Hippocampal formation (tissue), 2 donors: ENCODE measurements at regions not wholly inside any gene's neighbourhood (a gene's known extent, or its start where the extent isn't known, plus 50 kb on each side); places are given as distances from the start of the nearest gene placed in this dataset.
"Not testable (repeated sequence)": the region's sequence is repeated elsewhere in the genome, so short reads cannot be mapped to it uniquely, and the experiment has no call there.

Source experiments
- DNase-seq, 2 donors: peaks; one replicate each; lab custom pipeline; 2025; lab: John Stamatoyannopoulos, UW

- no peak for DNase-seq
Observed at GRCh38 chr5:82551192-82551591, 273.0 kb upstream of the RPS23 start.

GRCh38 chr5:82549263-82549662 lies 271.1 kb upstream of the RPS23 start:
- no peak for DNase-seq

GRCh38 chr5:82544004-82544403 lies 265.9 kb upstream of the RPS23 start:
- no peak for DNase-seq

- DNase-seq = no peak
Observed at GRCh38 chr5:82540301-82540700, 262.1 kb upstream of the RPS23 start.

GRCh38 chr5:82538339-82539034 lies 260.3 kb upstream of the RPS23 start:
- DNase-seq = no peak

- no peak for DNase-seq
Observed at GRCh38 chr5:82537687-82538306, 259.6 kb upstream of the RPS23 start.

- no peak for DNase-seq
Observed at GRCh38 chr5:82534986-82535385, 256.8 kb upstream of the RPS23 start.

- DNase-seq = not testable (repeated sequence)
Observed at GRCh38 chr5:82532075-82532474, 253.9 kb upstream of the RPS23 start.

GRCh38 chr5:82526540-82526939 lies 248.4 kb upstream of the RPS23 start:
- no peak for DNase-seq

GRCh38 chr5:82525626-82526025 lies 247.5 kb upstream of the RPS23 start:
- no peak for DNase-seq

GRCh38 chr5:82523633-82524032 lies 245.5 kb upstream of the RPS23 start:
- DNase-seq = no peak

GRCh38 chr5:82522897-82523296 lies 244.7 kb upstream of the RPS23 start:
- DNase-seq = no peak

- DNase-seq = no peak
Observed at GRCh38 chr5:82521431-82522051, 243.4 kb upstream of the RPS23 start.

- no peak for DNase-seq
Observed at GRCh38 chr5:82519558-82519957, 241.4 kb upstream of the RPS23 start.

GRCh38 chr5:82517544-82518075 lies 239.5 kb upstream of the RPS23 start:
- DNase-seq = no peak

GRCh38 chr5:82513738-82514137 lies 235.6 kb upstream of the RPS23 start:
- no peak for DNase-seq

GRCh38 chr5:82512025-82512424 lies 233.9 kb upstream of the RPS23 start:
- DNase-seq = no peak

- DNase-seq = no peak
Observed at GRCh38 chr5:82511134-82511533, 233.0 kb upstream of the RPS23 start.

- no peak for DNase-seq
Observed at GRCh38 chr5:82509762-82510161, 231.6 kb upstream of the RPS23 start.

GRCh38 chr5:82506390-82506789 lies 228.2 kb upstream of the RPS23 start:
- not testable (repeated sequence) for DNase-seq

- DNase-seq = no peak
Observed at GRCh38 chr5:82499725-82500244, 221.6 kb upstream of the RPS23 start.

- DNase-seq = no peak
Observed at GRCh38 chr5:82497242-82497641, 219.1 kb upstream of the RPS23 start.

GRCh38 chr5:82494942-82495341 lies 216.8 kb upstream of the RPS23 start:
- no peak for DNase-seq
